ENCODE measurements at regions not wholly inside any gene's neighbourhood (a gene's known extent, or its start where the extent isn't known, plus 50 kb on each side); places are given as distances from the start of the nearest gene placed in this dataset.

DNA sequence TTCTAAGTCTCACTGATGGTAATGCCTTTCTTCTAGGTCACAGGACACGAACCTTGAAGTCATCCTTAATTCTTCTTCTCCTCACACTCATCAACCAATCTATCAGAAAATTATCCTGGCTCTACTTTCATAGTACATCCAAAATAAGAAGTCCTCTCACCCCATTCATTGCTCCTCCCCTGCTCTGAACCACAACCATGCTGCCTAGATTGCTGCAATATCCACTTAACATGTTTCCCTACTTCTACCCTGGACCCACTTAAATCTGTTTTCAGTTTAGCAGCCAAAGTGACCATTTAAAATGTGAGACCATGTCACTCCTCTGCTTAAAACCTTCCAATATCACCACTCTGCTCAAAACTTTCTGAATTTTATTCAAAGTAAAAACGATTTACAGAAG is 445.9 kb upstream of the FAT3 start:
- H3K9ac ChIP-seq (ENCODE audit: low read depth, low read length): no peak overlapping the region
- H2BK15ac ChIP-seq (ENCODE audit: low read depth, low read length): no peak overlapping the region
- H2BK120ac ChIP-seq (ENCODE audit: low read depth, low read length): no peak overlapping the region
- DNase-seq (no peak), ATAC-seq (ENCODE audit: low read depth) (no peak)
- no peaks in the 10 kb centered on the region for H4K20me1 ChIP-seq (ENCODE audit: insufficient read depth, low read length)
- BruUV-seq (replicated peaks): no TSS peak
- dilution Hi-C loops (cut with HindIII; ENCODE audit: low sequenced_read_pairs, unreplicated experiment) (no loop called here), intact Hi-C loops (cut with micrococcal nuclease) (no loop called here), in situ Hi-C loops (cut with MboI; ENCODE audit: low sequenced_read_pairs) (no loop called here)
- H3K36me3 ChIP-seq (ENCODE audit: control insufficient read depth, insufficient read depth, low read length): no peaks in the 10 kb centered on the region
- no peak overlapping the region for H3K4ac ChIP-seq (ENCODE audit: low read depth, low read length)
- no peak for TF ChIP-seq POLR2A (IDR thresholded peaks at IDR 0.05; ENCODE audit: low read depth, low read length)
- no peak for TF ChIP-seq CHD1 (IDR thresholded peaks at IDR 0.05; ENCODE audit: low read depth, low read length)
- TF ChIP-seq NFE2L2 (IDR thresholded peaks at IDR 0.05; ENCODE audit: low read depth, low read length): no peak
- TF ChIP-seq MXI1 (IDR thresholded peaks at IDR 0.05; ENCODE audit: borderline replicate concordance, low read depth, low read length): no peak
- no peak overlapping the region for H3K14ac ChIP-seq (replicated peaks; ENCODE audit: low read depth, low read length)
- no peak overlapping the region for H4K5ac ChIP-seq (ENCODE audit: low read depth, low read length)
- H3K9me1 ChIP-seq (ENCODE audit: insufficient read depth, low read length): no peaks in the 10 kb centered on the region
- no peak overlapping the region for H2BK20ac ChIP-seq (ENCODE audit: low read depth, low read length)
- H3K4me1 ChIP-seq (ENCODE audit: control insufficient read depth, insufficient read depth, low read length): no peaks in the 10 kb centered on the region
- no peak overlapping the region for H4K91ac ChIP-seq (ENCODE audit: insufficient read depth, low read depth, low read length)
- no peak overlapping the region for H4K8ac ChIP-seq (ENCODE audit: low read depth in 2 of 2, low read length in 2 of 2)
- ChIA-PET CTCF (no interaction called here), POLR2A (ENCODE audit: unreplicated experiment) (no interaction called here)
- H2BK5ac ChIP-seq (ENCODE audit: low read depth, low read length, poor library complexity, severe bottlenecking): no peak overlapping the region
- no peak overlapping the region for H3K56ac ChIP-seq (ENCODE audit: extremely low read depth, insufficient read depth, low read length)
- H3K9me3 ChIP-seq (ENCODE audit: control insufficient read depth, insufficient read depth, low read length): peaks cover 12% of the 10 kb centered on the region
- H3K23ac ChIP-seq (ENCODE audit: low read depth, low read length): no peak overlapping the region
- H3K4me3 ChIP-seq (ENCODE audit: insufficient read depth, low read depth, low read length): no peak overlapping the region
- no peaks in the 10 kb centered on the region for H3K27me3 ChIP-seq (ENCODE audit: control insufficient read depth, insufficient read depth, low read length)
- H2AK5ac ChIP-seq (ENCODE audit: low read depth, low read length): no peak overlapping the region
- no peak overlapping the region for H3K4me2 ChIP-seq (ENCODE audit: low read depth, low read length)
- no peaks in the 10 kb centered on the region for H3K79me1 ChIP-seq (ENCODE audit: low read depth in 1 of 2, low read length in 2 of 2)
- whole genome bisulfite sequencing, 2 experiments (ENCODE audit: extremely low coverage in 2 of 2, insufficient read length in 1 of 2): 10% methylated on average over 2 of the region's 2 CpGs; no CpG with 5 or more reads in 1 of the 2 experiments
- H2AFZ ChIP-seq (replicated peaks; ENCODE audit: low read length, poor library complexity): no peak overlapping the region
- no peak overlapping the region for H3K27ac ChIP-seq (ENCODE audit: insufficient read depth, low read length)
- no peak overlapping the region for H3K18ac ChIP-seq (ENCODE audit: low read depth, low read length)
- no peak overlapping the region for H2AK9ac ChIP-seq (replicated peaks; ENCODE audit: low read depth, low read length, poor library complexity)

Measured in IMR-90 (cell line).